HFFc6 (cell line): ENCODE measurements at regions not wholly inside any gene's neighbourhood (a gene's known extent, or its start where the extent isn't known, plus 50 kb on each side); places are given as distances from the start of the nearest gene placed in this dataset.

Experiments used
- DNase-seq: peaks from one replicate; pipeline ENCODE4 v3.0.0-alpha.2; 2018
- H3K27ac Mint-ChIP-seq: 2 replicates; pipeline ENCODE4 v1.8.0; 2020; ENCODE audit warnings: mild to moderate bottlenecking, mixed read lengths
- H3K27me3 Mint-ChIP-seq: 2 replicates; pipeline ENCODE4 v1.8.0; 2021; ENCODE audit warnings: mild to moderate bottlenecking, moderate library complexity, mixed read lengths; ENCODE audit not compliant: insufficient read depth
- H3K36me3 Mint-ChIP-seq: 2 replicates; pipeline ENCODE4 v1.8.0; 2021; ENCODE audit warnings: low read depth, mixed read lengths
- H3K4me1 Mint-ChIP-seq: 2 replicates; pipeline ENCODE4 v1.8.0; 2020; ENCODE audit warnings: low read depth, mixed read lengths
- H3K4me3 Mint-ChIP-seq: 2 replicates; pipeline ENCODE4 v1.8.0; 2020; ENCODE audit warnings: mild to moderate bottlenecking, moderate library complexity, mixed read lengths
- H3K9me3 Mint-ChIP-seq: 2 replicates; pipeline ENCODE4 v1.8.0; 2020; ENCODE audit warnings: mild to moderate bottlenecking, mixed read lengths
- TF ChIP-seq, protein P1 (sequence below): fragments of 200-600 bp; sonication (generic); IDR thresholded peaks from 2 replicates; pipeline ENCODE4 v1.5.0; 2021; ENCODE audit warnings: antibody characterized with exemption, mild to moderate bottlenecking

DNA sequence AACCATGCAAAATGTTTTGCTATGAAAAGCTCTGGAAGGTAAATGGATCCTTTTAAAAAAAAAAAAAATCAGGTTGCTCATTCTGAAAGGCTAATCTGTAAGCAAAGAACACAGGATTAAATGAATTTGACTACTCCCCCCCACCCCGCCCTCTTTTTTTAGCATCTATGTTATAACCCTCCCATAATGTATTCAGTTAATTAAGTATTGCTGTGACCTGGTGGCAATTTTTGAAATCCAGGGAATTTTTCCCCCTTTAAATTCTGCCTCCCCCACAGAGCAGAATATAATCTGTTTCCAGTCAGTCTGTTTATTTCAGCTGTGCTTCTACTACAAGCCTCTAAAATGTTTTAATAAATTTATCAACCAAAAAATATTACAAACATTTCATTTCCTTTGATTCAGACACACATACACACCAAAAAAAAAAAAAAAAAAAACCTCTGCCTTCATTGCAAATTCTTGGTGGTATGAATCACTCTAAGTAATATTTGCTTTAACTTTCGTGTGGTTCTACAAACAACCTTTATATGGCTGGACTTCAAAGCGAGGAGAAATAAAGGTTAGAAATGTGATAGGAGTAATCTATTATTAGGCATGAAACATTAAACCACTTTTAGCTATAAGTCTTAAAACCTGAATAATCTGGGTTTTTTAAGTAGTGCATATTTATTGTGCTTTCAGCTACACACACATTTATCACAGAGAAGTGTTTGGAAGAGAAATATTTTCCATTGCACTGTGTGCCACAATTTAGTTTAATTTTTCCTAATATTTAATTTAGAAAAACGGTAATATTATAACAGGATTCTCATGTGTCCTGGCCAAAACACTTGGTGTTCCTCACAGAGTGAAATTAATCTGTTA lies 64.4 kb upstream of the ARID5B start:
- Mint-ChIP-seq H3K4me1 (peaks cover 77% of the 10 kb centered on the region), H3K27ac (peak overlapping the region; percentile 68), H3K9me3 (no peaks in the 10 kb centered on the region), H3K4me3 (peak overlapping the region; percentile 81), H3K27me3 (no peaks in the 10 kb centered on the region), H3K36me3 (peaks cover 4% of the 10 kb centered on the region; the same call in 1 of the 2 replicates)
- TF ChIP-seq, protein P1, sequence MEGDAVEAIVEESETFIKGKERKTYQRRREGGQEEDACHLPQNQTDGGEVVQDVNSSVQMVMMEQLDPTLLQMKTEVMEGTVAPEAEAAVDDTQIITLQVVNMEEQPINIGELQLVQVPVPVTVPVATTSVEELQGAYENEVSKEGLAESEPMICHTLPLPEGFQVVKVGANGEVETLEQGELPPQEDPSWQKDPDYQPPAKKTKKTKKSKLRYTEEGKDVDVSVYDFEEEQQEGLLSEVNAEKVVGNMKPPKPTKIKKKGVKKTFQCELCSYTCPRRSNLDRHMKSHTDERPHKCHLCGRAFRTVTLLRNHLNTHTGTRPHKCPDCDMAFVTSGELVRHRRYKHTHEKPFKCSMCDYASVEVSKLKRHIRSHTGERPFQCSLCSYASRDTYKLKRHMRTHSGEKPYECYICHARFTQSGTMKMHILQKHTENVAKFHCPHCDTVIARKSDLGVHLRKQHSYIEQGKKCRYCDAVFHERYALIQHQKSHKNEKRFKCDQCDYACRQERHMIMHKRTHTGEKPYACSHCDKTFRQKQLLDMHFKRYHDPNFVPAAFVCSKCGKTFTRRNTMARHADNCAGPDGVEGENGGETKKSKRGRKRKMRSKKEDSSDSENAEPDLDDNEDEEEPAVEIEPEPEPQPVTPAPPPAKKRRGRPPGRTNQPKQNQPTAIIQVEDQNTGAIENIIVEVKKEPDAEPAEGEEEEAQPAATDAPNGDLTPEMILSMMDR = no peak
- DNase-seq = peak; percentile 58

DNA sequence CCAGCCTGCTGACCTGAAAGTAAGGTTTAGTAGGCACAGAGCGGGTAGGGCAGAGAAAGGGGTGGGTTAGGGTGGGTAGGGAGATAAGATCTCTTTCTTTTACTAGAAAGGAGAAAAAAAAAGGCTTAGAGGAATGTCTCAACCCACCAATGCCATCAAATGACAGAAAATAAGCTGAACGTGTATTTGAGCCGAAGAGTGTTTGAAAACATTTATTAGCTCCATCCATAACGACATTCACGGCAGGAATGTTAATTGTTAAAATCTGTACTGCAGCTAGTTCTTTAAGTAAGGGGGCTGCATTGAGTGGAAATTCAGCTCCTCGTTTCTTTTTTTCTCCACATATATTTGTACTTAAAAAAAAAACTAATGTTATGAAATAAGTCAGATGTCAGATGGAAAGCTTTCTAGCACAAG lies 63.7 kb upstream of the ARID5B start:
- peak overlapping the region; percentile 68 for H3K27ac Mint-ChIP-seq
- DNase-seq = no peak

DNA sequence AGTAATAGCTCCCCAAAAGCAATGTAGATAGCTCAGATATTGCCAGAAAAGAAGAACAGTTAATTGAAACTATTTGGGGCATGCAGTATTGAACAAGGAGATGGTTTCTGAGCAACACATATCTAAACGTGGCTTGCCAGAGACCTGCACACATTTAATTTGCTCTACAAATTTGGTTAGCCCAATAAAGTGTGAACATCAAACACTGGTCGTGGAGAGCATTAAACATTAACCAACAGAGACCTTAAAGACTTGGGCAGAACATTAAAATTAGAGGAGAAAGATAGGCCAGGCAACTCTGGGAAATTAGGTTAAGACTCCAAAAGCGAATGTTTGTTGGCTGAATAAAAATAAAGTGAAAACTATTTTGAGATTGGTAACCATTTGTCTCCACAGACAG lies 61.6 kb upstream of the ARID5B start:
- TF ChIP-seq, protein P1 = no peak
- no peak overlapping the region for H3K27ac Mint-ChIP-seq

More for the DNA sequence above, 63.7 kb upstream of the ARID5B start:
- H3K4me1 Mint-ChIP-seq = peaks cover 77% of the 10 kb centered on the region
- TF ChIP-seq, protein P1 = no peak
- no peaks in the 10 kb centered on the region for H3K27me3 Mint-ChIP-seq
- peaks cover 4% of the 10 kb centered on the region; the same call in 1 of the 2 replicates for H3K36me3 Mint-ChIP-seq
- H3K4me3 Mint-ChIP-seq = peak overlapping the region; percentile 81
- H3K9me3 Mint-ChIP-seq = no peaks in the 10 kb centered on the region

DNA sequence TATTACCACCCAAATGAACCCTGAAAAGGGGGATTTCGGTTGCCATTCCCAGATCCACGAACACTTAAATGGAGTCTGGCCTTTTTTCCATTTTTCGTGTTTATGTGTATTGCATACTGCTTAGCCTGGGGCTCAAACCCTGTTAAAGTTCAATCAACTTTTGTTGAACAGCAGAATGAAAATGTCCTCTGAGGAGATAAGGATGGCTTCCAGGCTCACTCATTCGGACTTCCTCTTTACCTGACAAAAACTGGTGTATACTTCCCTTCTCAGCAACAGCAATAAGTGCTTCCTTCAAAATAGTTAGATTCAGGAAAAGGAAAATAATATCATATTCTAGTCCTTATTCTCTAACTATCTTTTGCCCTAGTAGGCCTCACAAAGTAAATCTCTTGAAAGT lies 61.1 kb upstream of the ARID5B start:
- DNase-seq = no peak
- Mint-ChIP-seq H3K27me3 (no peaks in the 10 kb centered on the region), H3K4me1 (peaks cover 78% of the 10 kb centered on the region), H3K36me3 (peaks cover 4% of the 10 kb centered on the region; the same call in 1 of the 2 replicates), H3K27ac (no peak overlapping the region), H3K4me3 (no peak overlapping the region), H3K9me3 (no peaks in the 10 kb centered on the region)
- TF ChIP-seq, protein P1 = no peak

More for the DNA sequence above, 61.6 kb upstream of the ARID5B start:
- no peak overlapping the region for H3K4me3 Mint-ChIP-seq
- DNase-seq = no peak
- no peaks in the 10 kb centered on the region for H3K9me3 Mint-ChIP-seq
- H3K36me3 Mint-ChIP-seq = peaks cover 4% of the 10 kb centered on the region; the same call in 1 of the 2 replicates
- H3K4me1 Mint-ChIP-seq = peaks cover 80% of the 10 kb centered on the region
- no peaks in the 10 kb centered on the region for H3K27me3 Mint-ChIP-seq

DNA sequence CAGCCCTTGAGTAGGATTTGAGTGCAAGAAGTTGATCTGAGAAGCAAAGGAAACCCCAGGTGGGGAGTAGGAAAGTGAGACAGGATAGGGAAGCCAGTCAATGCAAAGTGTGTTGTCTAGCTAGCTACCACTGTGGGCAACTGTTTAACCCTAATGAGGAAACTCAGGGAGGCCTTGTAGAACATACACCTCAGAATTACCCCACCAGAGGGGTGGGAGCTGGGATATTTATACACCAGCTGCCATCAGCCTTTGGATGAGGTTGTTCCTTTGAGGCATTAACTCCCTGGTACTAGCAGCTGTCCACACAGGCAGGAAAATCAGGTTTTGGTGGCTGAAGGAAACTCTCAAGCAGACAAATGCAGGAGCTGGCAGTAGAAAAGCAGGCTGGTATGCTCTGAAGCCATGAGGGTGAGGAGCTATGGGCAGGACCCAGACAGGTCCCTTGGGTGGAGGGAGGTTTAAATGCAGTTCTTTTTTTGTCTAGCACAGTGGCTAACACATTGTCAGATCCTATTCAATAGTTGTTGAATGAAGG lies 60.1 kb upstream of the ARID5B start:
- H3K27ac Mint-ChIP-seq = no peak overlapping the region
- TF ChIP-seq, protein P1 = no peak
- H3K9me3 Mint-ChIP-seq = no peaks in the 10 kb centered on the region
- no peak overlapping the region for H3K4me3 Mint-ChIP-seq
- H3K36me3 Mint-ChIP-seq = peaks cover 4% of the 10 kb centered on the region; the same call in 1 of the 2 replicates
- H3K4me1 Mint-ChIP-seq = peaks cover 73% of the 10 kb centered on the region
- DNase-seq = no peak
- H3K27me3 Mint-ChIP-seq = no peaks in the 10 kb centered on the region
